Peyer's patch (tissue), 4 donors: ENCODE measurements at regions not wholly inside any gene's neighbourhood (a gene's known extent, or its start where the extent isn't known, plus 50 kb on each side); places are given as distances from the start of the nearest gene placed in this dataset.

Source experiments
- CTCF ChIP-seq, 6 experiments: fragments of 450-650 bp in 4 of 6; fragments of 200-600 bp in 2 of 6; sonication (generic) in 1 of 6; IDR thresholded peaks; one replicate each; pipeline ENCODE4 v1.5.1; 2017 to 2019; ENCODE audit warnings: antibody characterized with exemption in 6 of 6, mild to moderate bottlenecking in 3 of 6, moderate library complexity in 1 of 6
- POLR2A ChIP-seq, 2 donors: fragments of 450-650 bp; IDR thresholded peaks; one replicate each; pipeline ENCODE4 v1.5.1; 2017; ENCODE audit warnings: antibody characterized with exemption in 2 of 2, mild to moderate bottlenecking in 2 of 2, moderate library complexity in 2 of 2

GRCh38 chr17:31663576-31663975, 195.5 kb downstream of the COPRS start:
- TF ChIP-seq POLR2A (IDR thresholded peaks at IDR 0.05), result no peak
- no peak for TF ChIP-seq CTCF (IDR thresholded peaks at IDR 0.05)
